OCI-LY7 (cell line): ENCODE measurements at regions not wholly inside any gene's neighbourhood (a gene's known extent, or its start where the extent isn't known, plus 50 kb on each side); places are given as distances from the start of the nearest gene placed in this dataset.

ENCODE experiments used
- CTCF ChIP-seq: fragments of 200-600 bp; sonication (generic); conservative IDR thresholded peaks from 2 replicates; pipeline ENCODE4 v1.5.1; 2014; ENCODE audit warnings: mild to moderate bottlenecking, antibody characterized with exemption, low read length, moderate library complexity, mixed read lengths
- EZH2phosphoT487 ChIP-seq: fragments of 200-600 bp; sonication (generic); IDR thresholded peaks from 2 replicates; pipeline ENCODE4 v1.6.1; 2018; ENCODE audit warnings: low read depth, borderline replicate concordance, mild to moderate bottlenecking, mixed run types, antibody characterized with exemption, low read length, moderate library complexity, mixed read lengths

GRCh38 chr9:104304925-104305324 lies 199.1 kb upstream of the OR13F1 start:
- no peak for TF ChIP-seq CTCF
- no peak for TF ChIP-seq EZH2phosphoT487
